ENCODE measurements at regions not wholly inside any gene's neighbourhood (a gene's known extent, or its start where the extent isn't known, plus 50 kb on each side); places are given as distances from the start of the nearest gene placed in this dataset.

GRCh38 chr1:232306269-232306961 is 323.5 kb downstream of the SIPA1L2 start:
- TF ChIP-seq CTCF (IDR thresholded peaks at IDR 0.05; ENCODE audit: low read depth, low read length), result peak; percentile 21; the same call in 1 of the 2 replicates
- Histone ChIP-seq H3K27me3 (no peaks in the 10 kb centered on the region), H3K9me3 (no peaks in the 10 kb centered on the region), H3K4me3 (ENCODE audit: low read depth, low read length) (no peak overlapping the region), H3K4me1 (peaks cover 5% of the 10 kb centered on the region; the same call in 1 of the 2 replicates), H3K36me3 (no peaks in the 10 kb centered on the region)
- DNase-seq, result no peak

DNA sequence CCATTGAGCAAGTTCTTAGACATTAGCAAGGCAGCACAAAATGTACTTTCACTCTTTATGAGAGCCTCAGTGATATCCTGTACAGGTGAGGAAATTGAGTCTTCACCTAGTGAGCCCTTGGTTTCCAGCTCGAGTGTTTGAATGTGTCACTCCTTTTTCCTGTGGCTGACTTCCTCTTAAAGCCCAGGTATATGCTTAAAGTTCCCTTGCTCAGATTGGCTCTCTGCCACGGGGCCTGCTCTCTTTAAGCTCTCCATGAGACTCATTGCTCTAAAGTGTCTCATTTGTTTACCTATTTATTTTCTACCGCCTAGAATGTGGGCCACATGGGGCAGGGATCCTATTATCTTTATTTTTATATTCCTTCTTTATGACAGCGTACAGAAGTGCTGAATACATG is 324.9 kb downstream of the SIPA1L2 start:
- Histone ChIP-seq H3K27me3 (no peaks in the 10 kb centered on the region), H3K36me3 (no peaks in the 10 kb centered on the region), H3K4me1 (peaks cover 5% of the 10 kb centered on the region; the same call in 1 of the 2 replicates), H3K9me3 (no peaks in the 10 kb centered on the region), H3K4me3 (ENCODE audit: low read depth, low read length) (no peak overlapping the region)
- TF ChIP-seq CTCF (IDR thresholded peaks at IDR 0.05; ENCODE audit: low read depth, low read length), result no peak
- no peak for DNase-seq

DNA sequence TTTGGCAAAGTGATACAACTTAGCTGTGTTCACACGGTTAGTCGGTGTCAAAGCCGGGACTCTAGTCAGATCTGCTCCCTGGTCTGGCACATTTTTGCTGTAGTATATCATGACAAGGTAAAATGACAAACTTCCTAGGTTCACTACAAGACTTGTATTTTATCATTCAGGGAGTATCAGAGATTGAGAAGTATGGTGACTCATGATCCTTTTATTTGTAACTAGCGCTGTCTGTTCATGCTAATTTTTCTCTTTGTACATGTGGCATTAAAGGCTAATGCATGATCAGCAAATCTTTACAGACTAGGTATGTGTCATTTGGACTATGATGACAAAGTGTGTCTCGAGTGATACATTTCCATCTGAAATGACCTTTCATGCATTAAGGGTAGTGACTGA is 326.7 kb downstream of the SIPA1L2 start:
- Histone ChIP-seq H3K4me3 (ENCODE audit: low read depth, low read length) (no peak overlapping the region), H3K4me1 (peaks cover 5% of the 10 kb centered on the region; the same call in 1 of the 2 replicates), H3K36me3 (no peaks in the 10 kb centered on the region), H3K27me3 (no peaks in the 10 kb centered on the region), H3K9me3 (no peaks in the 10 kb centered on the region)
- DNase-seq, result no peak
- no peak for TF ChIP-seq CTCF (IDR thresholded peaks at IDR 0.05; ENCODE audit: low read depth, low read length)

DNA sequence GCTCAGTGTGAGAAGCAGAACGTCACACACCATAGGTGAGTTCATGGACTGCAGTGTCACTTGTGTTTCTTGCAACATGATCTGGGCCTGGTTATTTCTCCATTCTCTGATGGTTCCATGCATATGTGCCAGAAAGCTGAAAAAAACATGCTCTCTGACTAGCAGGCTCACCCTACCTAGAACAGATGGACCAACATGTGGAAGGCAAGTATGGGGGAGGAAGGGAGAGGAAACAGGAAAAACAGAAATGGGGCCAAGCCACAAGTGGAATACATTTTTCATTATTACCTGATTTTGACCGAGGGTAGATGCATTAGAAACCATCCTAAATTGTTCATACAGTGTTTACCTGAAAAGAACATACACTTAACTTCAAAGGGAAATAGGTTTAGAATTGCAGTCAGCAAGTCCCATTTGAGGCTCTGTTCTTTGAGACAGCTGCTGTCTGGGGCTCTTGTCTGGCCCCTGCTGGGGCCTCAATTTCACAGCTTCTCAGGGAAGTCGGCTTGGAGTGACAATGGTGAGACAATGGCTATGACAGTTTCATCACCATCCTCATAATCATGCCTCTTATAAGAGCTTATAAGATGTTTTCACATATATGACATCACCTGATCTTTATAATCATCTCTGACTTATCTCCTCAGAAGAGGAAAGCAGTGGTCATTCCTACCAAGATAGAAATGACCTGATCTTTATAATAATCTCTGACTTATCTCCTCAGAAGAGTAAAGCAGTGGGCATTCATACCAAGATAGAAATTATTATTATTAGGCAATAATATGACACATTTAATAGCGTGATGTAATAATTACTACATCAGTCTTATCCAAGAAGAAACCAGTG is 327.3 kb downstream of the SIPA1L2 start:
- H3K27me3 ChIP-seq, result no peaks in the 10 kb centered on the region
- H3K4me1 ChIP-seq, result peaks cover 5% of the 10 kb centered on the region; the same call in 1 of the 2 replicates
- no peaks in the 10 kb centered on the region for H3K9me3 ChIP-seq
- H3K4me3 ChIP-seq (ENCODE audit: low read depth, low read length), result no peak overlapping the region
- peak; percentile 34 for TF ChIP-seq CTCF (IDR thresholded peaks at IDR 0.05; ENCODE audit: low read depth, low read length)
- DNase-seq, result no peak
- H3K36me3 ChIP-seq, result no peaks in the 10 kb centered on the region

DNA sequence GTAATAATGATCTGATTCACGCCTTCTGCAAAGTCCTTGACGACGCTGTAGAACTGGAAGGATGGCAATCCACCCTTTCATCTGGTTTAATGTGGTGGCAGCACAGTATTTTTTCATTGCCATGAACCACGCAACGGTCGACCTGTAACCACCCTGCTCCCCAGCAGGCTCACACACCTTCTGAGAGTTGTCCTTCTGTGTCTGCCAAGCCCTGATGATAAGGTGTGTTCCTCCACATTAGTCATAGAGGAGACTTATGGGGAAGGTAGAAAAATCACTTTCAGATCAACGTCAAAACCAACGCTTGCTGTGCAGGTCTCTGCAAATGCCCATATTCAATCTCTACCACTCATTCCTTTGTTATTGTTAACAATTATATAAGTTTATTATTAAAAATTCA is 328.7 kb downstream of the SIPA1L2 start:
- Histone ChIP-seq H3K36me3 (no peaks in the 10 kb centered on the region), H3K27me3 (no peaks in the 10 kb centered on the region), H3K4me1 (peaks cover 5% of the 10 kb centered on the region; the same call in 1 of the 2 replicates), H3K4me3 (ENCODE audit: low read depth, low read length) (no peak overlapping the region), H3K9me3 (no peaks in the 10 kb centered on the region)
- no peak for DNase-seq
- TF ChIP-seq CTCF (IDR thresholded peaks at IDR 0.05; ENCODE audit: low read depth, low read length), result no peak

GRCh38 chr1:232300466-232300865 is 329.5 kb downstream of the SIPA1L2 start:
- DNase-seq, result no peak

More at GRCh38 chr1:232300466-232300865, 329.5 kb downstream of the SIPA1L2 start:
- TF ChIP-seq CTCF (IDR thresholded peaks at IDR 0.05; ENCODE audit: low read depth, low read length), result no peak
- Histone ChIP-seq H3K9me3 (no peaks in the 10 kb centered on the region), H3K27me3 (no peaks in the 10 kb centered on the region), H3K36me3 (no peaks in the 10 kb centered on the region), H3K4me1 (peaks cover 5% of the 10 kb centered on the region; the same call in 1 of the 2 replicates), H3K4me3 (ENCODE audit: low read depth, low read length) (no peak overlapping the region)
